ENCODE measurements at regions not wholly inside any gene's neighbourhood (a gene's known extent, or its start where the extent isn't known, plus 50 kb on each side); places are given as distances from the start of the nearest gene placed in this dataset.

DNA sequence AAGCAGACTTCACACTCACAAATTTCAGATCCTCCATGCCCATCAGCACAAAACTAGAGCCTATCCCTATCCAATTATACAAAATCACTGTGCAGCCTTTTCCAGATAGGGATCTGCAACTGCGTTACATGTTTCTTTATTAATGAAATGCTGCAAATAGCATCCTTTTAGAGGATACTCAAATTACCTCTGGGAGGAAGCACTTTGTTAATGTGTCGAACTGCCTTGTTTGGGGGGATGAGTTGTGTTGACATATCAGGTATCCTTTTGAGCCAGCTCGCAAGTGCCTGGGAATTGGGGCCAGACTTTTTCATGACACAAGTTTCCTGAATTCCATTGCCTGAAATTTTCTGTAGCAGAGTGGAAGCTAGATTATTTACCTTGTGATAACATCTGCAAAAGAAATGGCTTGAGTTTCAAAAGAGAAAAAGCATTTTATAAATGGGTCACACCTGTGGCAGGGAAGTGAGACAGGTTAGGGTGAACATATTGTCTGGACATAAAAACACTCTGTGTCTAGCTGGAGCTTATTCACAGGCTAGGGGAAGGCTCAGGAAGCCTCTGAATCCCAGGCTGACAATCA is 299.1 kb upstream of the MTNR1B start:
- no peak for DNase-seq

DNA sequence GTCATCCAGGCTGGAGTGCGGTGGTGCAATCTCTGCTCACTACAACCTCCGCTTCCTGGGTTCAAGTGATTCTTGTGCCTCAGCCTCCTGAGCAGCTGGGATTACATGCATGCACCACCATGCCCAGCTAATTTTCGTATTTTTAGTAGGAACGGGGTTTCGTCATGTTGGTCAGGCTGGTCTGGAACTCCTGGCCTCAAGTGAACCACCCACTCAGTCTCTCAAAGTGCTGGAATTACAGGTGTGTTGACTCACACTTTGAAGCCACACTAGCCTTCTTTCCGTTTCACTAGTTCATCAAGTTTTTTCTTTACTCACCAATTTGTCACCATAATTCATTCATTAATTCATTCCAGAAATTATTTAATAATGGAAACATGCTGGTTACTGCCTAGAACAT is 298.4 kb upstream of the MTNR1B start:
- no peak for DNase-seq

DNA sequence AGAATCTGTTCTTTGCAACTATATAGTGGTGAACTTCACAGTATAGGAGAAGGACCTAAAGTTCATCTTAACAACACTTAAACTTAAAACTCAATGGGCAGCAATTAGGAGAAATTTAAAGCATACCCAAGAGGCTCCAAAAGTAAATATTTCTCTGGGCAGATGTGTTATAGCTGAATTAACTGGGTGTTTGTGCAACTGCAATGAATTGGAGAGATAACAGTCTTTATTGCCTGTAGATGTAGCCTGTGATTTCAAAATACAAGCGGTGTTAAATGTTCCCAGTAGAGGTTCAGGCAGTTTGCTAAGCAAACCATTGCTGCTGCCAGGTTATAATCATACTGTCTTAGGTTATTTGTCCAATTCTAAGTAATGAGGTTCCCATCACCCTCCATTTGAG is 294.1 kb upstream of the MTNR1B start:
- DNase-seq = no peak

DNA sequence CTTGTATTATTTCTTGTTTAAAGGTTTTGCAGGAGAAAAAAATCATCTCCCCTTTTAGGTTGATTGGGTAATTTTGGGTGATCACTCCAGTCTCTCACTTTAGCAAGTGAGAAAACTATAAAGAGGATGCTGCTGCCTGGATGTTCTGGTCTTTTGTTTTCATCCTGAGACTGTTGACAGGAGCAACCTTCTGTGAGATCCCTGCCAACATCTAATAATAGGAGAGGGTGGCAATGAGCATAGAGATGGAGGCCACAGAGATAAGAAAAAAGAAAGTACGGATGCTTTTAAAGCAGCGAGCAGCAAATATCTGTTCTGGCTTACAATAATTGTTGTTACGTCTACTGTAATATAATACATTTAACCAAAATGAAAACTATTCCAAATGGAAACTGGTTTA is 293.6 kb upstream of the MTNR1B start:
- no peak for DNase-seq

DNA sequence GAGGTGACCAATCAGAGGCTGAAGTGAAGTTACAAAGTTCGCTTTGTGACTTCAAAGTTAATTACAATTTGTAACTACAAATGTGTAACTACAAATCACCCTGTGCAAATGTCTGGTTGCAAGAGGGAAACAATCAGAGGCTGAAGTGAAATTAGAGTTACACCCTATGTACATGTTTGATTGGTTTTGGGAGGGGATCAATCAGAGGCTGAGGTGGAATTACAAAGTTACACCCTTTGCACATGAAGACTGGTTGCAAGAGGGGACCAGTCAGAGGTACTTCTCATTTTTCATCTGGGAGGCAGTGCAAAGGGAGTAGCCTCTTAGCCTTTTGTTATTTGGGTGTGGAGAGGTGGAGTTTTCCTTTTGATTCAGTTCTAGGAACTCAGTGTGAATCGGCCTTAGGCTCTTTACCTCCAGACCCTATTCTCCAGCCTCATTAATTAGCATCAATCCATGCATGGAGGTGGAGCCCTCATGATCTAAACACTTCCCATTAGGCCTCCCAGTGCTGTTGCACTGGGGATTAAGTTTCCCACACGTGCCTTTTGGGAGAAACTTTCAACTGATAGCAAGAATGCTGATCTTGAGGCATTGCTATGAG is 291.3 kb upstream of the MTNR1B start:
- no peak for DNase-seq

DNA sequence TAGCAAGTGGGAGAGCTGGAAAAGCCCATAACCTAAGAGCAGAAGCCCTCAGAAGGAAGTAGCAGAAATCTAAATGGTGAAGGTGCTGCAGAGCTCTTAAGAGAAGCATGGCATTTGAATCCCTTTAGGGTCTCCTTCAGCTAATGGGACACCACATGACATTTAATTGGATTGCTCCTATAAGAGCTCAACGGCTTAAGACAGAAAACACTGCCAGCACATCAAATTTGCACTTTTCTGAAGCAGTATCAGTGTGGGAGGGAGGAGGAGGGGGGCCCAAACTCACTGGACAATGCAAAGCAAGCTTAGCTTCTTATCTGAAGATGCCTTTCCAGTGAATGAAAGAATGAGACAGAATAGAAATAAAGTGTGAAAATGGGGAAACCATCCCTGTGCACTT is 287.9 kb upstream of the MTNR1B start:
- no peak for DNase-seq

DNA sequence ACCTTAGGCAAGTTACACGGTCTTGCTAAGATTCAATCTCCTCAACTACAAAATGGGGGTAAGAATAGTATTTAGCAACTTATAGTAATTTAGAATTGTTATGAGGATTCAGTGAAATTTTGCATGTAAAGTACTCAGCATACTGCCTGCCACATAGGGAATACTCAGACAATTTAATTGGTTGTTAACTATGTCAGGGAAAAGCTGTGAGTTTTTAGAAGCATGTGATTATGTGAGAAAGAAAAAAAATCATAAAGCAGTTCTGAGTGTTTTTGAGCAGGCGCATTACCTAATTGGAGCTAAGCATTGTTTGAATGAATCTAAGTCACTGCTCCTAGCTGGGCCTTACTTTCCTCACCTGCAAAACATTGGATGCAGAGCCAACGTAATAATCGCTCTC is 287.3 kb upstream of the MTNR1B start:
- DNase-seq = no peak

DNA sequence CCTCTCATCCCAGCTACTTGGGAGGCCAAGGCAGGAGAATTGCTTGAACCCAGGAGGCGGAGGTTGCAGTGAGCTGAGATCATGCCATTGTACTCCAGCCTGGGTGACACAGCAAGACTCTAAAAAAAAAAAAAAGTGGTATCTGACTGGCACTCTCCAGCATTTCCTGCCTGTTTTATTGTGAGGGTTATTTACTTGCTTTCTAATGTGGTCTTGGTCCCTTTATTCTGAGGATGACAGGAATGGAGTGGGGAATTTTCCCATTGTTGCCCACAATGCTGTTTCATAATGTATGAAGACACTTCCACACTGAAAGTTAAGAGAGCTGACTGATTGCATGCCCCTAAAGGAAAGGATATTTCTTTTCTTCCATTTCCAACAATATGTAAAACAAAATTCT is 286.5 kb upstream of the MTNR1B start:
- no peak for DNase-seq

DNA sequence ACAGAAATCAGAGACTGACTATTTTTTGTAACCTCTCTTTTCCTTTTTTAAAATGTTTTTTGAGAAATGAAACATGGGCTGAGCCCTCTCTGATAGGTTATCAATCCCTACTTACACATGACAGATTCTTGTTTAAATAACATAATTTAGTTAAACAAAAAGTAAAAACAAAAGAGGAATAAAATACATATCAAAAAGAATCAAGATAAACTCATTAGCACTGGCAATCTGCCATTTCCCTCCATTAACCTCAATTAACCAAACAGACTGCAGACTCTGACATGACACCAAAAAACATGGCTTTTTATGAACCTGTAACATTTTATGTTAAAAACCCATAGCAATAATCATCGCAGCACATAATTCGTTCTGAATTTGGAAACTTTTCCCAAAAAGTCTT is 284.4 kb upstream of the MTNR1B start:
- DNase-seq = no peak

DNA sequence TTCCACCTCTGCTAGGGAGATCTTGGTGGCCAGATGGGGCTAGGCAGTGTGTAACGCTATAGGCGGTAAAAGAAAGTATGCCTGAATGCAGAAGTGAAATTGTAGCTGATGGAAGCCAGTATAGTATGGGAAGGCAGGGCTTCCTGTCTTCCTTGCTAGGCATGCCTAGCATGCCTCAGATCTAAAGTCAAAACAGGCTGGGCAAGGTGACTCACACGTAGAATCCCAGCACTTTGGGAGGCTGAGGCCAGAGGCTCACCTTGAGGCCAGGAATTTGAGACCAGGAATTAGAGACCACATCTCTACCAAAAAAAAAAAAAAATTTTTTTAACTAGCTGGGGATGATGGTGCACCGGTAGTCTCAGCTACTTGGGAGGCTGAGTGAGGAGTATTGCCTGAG is 281.7 kb upstream of the MTNR1B start:
- no peak for DNase-seq

DNA sequence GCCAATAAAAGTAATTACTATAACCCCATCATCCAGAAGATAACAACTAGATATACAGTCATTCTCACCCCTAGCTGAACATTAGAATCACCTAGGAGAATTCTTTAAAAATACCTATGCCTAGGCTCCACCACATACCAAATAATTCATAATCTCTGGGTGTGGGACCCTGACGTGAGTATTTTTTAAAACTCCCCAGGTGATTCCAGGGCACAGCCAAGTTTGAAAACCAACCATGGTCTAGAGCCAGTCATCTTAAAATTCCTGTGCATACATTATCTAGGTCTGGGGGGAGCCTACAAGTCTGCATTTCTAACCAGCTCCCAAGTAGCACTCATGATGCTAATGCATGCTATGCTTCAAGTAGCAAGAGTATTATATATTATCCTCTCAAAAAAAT is 281.0 kb upstream of the MTNR1B start:
- no peak for DNase-seq

DNA sequence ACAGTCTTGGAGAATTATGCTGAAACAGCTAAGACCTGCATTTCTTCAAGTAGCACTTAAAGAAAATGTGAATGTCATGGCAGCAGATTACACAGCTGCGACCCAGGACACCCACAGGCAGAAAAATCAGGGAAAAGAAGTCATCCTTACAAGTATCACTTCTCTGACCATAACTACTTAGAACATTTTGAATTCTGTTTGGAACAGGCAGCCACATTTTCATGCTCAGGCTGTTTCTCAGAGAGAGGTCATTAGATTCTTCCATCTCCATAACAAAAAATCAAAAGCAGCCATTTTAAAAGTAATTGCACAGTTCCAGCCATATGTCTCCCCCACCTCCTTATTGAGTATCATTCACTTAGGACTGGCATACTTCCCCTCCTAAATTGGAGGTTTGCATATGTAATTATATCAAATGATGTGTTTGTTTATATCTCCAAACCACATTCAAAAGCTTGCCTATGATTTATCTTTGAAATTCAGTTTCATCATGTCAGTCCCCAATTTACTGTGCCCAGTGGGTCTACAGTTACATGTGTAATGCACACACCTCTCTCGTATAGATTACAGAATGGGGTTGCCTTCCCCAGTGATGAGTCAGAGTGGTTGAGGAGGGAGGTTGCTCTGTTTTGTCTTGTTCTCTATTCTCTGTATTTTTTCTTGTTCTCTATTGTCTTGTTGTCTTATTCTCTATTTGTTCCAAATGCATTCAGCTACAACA is 276.5 kb upstream of the MTNR1B start:
- no peak for DNase-seq

DNA sequence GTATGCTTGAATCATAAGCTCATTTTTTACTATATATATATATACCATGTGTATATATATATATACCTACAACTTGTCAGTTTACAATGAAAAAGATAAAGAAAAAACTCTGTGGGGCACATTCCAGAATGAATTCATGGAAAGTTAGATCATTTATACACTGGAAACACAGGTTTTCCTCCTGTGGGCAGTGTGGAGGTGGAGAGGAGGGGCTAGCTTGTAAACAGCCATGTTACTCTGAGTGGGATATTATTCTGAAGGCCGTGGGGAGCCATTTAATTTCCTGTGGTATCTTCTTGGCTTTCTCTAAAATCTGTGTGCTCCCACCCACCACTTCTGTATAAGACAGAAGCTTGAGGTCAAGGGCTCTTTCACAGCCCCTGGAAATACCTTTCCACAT is 273.4 kb upstream of the MTNR1B start:
- DNase-seq = no peak

DNA sequence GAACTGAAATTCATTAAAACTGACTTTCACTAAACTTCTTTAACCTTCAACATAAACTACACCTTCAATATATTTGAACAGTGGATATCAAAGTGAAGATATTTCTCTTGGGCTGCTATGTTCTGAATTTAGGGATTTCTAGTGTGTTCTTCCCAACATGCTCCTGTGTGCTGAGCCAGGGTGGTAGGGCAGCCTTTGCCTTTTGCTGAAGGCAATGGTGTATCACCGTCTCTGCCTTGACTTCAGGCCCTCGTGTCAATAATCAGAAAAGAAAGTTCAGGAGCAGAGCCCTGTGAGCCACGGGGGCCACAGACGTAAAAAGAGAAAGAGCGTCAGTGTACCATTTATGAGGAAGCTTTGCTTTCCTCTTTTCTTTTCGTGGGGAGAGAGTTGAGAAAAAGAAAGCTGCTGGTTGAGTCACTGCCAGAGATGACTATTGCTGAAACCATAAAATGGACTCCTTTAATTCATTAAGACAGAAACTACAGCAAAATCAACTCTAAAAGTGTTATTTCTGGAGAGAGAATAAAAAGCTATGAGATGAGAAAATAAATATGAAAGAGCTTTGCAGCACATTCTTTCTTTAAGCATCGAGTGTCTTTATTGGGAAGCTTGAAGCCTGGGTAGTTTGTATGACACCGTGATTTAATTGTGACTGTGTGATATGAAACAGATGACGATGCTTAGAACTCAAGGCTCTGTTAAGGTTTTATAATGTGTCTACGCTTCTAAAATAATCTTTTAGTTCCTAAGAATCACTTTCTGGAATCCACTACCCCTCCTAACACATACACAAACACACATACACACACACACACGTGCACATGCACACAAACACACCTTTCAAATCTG is 271.8 kb upstream of the MTNR1B start:
- peak; percentile 45 for DNase-seq

DNA sequence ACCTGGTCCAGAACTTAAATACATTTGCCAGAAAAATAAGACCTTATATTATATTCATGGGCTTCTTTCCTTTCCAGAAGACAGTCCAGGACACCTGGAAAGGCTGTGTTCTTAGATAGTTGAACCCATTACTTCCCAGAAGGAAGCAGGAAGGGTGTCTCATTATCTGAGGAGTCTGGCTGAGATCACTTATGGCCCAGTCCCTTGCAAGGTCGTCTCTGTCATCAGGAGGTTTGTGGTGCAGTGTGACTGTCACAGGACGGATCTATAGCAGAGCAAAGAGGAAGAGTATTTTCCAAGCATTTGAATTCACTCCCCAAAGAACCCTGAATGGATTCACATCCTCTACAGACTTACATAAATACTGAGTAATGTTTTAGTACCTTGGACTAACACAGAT is 270.7 kb upstream of the MTNR1B start:
- DNase-seq = no peak

DNA sequence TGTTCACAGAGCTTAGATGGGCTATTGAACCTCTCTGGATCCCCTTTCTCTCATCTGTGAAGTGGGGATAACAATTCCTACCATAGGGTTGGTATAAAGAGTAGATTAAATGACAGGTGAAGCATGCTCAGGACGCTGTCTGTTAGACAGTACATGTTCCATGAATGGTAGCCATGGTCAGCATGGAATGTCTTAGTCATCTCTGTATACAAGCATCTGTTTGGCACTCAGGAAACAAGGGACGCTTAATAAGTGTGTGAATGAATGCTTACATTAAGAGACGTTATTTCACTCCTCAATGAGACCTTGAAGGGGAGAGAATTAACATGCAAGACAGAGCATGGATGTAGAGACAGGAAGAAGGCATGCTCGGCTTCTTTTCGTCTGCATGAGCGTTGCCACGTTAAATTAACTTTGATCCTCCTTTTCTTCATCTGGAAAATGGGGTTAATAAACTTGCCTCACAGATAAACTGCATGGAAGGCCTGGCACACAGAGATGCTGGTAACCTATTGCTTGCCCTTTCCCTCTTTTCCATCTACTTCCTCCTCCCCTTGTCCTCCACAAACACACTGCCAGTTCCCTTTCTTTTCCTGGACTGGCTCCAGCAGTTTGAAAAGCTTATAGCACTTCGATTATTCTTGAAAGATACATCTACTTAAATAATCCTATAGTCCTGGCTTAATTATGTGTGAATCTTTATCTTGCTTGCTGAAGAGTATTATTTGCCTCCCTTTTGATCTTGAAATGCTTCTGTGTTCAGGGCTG is 267.2 kb upstream of the MTNR1B start:
- peak; percentile 33 for DNase-seq

DNA sequence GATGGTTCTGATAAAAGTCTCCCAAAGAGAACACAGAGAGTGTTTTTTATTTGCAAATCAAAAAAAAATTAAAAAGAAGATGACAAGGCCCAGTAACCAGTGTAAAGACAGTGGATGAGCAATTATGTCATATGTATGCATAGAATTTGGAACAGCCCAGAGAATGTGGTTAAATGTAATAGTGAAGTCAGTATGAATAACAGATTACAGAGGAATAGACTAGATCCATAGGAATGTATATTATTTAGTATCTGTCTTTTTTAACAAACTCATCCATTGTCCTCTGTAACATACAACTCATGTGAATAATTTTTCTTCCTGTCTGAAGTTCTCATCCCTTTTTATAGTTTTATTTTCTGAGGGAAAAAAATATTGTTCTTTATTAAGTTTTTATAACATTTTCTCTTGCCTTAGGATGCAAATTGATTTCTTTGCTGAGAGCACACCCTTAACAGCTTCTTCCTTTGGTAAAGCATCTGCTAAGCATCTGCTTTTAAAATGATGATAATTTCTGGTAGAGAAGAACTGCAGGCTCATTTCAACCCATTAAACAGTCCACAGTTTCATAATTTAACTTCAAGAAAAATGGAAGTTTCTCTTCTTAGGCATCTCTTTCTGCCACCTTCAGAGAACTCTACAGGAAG is 266.5 kb upstream of the MTNR1B start:
- DNase-seq = peak; percentile 90

DNA sequence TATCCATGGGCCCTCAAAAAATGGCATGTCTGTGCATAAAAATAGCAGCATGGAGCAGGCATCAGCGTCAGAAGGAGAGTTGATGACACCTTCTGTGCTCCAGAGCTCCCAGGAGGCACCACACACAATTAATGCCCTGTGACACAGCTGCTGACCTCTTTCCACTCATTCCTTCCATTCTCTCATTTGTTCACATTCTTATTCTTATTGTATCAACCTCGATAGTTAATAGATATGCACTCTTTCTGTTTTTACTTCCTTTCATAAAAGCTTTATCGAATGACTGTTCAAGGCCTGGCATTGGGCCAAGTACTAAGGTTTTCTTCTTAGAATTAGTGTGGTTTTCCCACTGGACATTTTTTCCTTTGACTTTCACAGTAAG is 266.0 kb upstream of the MTNR1B start:
- DNase-seq = peak; percentile 58

DNA sequence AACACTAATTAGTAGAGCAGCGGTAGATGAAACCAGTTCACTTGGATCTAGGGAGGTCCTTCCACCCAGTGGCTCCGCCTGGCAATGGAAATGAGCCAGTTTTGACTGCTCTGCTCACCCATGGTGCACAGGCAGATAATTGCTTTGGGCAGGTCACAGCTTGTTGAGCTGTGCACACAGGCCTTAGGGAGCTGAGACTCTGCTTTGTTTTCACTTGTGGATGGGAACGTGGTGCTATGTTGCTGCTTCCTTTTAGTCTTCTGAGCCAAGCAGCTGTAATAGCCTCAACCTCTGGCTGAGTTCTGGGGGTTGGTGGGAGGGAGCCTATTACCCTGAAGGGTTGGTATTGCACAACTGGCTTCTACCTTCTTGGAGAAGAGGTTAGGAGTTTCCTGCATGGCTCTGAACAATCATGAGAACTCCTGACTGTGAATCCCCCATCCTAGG is 262.3 kb upstream of the MTNR1B start:
- DNase-seq = no peak

DNA sequence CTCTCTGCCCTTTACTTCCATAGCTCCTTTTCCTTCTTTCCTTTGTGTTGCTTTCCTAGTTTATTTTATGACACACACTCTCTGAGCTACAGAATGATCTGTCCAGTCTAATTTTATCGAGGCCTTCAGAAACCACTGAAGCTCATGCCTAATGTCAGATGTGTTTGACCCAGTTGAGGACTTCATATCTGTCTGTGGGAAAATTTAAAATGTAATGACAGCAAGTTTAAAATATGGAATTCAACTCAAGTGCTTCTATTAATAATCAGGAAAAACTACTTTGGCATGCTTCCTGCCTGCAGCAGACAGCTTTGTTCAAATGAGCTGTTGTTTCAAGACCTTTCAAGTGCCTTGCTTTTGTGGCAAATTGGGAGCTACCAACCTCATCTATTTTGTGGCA is 261.8 kb upstream of the MTNR1B start:
- peak; percentile 40 for DNase-seq

DNA sequence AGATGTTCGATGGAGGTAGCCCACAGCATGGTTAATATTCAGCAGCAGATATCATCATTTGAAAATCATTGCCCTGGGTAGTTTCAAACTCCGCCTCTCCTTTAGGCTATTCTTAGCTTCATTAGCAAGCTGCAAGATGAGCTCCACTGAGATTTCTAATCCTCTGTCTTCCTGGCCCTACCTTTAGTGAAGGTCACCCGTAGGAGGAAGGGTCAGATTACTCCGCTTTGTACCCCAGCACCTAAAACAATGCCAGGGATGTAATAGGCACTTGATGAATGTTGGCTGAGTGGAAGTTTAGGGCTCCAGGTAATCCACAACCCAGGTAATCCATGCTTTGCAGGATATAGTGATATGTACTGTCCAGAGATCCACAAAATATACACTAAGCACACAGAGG is 260.1 kb upstream of the MTNR1B start:
- DNase-seq = no peak

DNA sequence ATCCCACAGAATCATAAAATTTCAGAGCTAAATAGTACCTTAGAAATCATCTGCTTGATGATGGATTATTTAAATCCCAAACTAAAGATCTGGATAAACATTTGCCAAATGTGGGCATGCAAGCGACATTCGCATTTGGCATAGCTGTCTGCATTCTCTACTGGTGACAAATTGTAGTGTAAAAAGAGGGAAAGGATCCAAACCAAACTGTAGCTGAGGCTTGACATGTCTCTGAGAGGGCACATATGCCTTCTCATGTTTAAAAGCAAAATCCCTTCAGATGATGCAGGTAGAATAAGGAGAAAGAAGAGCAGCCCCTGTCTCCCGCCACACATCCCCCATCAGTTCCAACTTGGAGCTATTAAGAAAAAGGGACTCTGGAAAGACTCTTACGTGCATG is 257.5 kb upstream of the MTNR1B start:
- DNase-seq = peak; percentile 22
